ENCODE measurements at regions not wholly inside any gene's neighbourhood (a gene's known extent, or its start where the extent isn't known, plus 50 kb on each side); places are given as distances from the start of the nearest gene placed in this dataset.
A peak's percentile ranks its signal among the peaks of the same experiment; 100 is the strongest.

DNA sequence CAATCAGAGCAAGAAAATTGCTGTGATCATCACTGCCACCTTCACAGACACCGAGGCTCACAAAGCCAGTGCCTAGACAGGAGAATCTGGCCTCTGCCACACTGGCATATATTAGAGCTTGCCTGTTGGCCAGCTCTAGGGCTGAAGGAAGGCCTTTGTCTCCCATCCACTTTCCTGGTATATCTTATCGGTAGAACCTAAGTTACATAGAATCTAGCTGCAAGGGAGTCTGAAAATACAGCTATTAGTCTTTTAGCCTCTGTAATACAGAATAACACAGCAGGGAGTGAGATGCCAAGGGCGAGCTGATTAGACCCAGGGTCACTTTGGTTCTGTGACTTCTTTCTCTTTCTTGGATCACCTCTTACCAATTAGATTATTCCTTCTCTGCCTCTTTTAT, 154.9 kb upstream of the KL start:
- DNase-seq (ENCODE audit: low spot score): no peak

DNA sequence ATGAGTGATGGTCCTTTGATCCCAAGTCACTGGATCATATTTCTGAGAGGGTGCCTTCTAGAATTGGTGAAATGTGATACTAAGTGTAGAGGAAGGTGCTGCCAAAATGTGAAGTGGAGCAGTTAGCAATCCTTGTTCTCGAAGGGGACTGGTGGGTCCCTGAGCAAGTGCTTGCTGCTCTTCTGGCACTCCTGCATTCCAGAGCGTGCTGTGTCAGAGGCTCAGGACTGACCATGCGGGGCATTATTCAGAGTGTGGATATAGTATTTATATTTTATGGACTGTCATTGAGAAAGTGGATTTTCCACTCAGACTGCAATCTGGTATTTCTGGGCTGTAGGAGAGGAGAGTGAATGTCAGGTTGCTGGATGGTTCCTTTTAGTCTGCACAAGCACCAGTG, 152.6 kb upstream of the KL start:
- no peak for DNase-seq (ENCODE audit: low spot score)

DNA sequence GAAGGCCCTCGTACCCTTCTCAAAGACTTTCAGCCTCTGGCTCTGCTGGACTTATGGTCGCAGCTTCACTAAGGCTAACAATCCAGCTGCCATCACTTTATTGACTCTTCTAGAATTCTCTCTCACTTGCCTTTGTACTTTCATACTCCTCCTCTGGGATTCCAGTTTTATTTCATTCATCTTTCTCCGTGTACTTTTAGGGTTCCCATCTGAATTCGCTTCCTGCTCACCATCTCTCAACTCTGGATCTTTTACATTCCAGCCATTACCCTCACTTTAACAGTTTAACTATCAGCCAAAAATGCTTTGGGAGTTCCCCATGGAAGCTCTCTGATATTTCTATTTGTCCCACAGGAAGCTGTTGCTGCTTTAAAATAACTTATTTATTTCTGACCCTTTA, 149.3 kb upstream of the KL start:
- no peak for DNase-seq (ENCODE audit: low spot score)

DNA sequence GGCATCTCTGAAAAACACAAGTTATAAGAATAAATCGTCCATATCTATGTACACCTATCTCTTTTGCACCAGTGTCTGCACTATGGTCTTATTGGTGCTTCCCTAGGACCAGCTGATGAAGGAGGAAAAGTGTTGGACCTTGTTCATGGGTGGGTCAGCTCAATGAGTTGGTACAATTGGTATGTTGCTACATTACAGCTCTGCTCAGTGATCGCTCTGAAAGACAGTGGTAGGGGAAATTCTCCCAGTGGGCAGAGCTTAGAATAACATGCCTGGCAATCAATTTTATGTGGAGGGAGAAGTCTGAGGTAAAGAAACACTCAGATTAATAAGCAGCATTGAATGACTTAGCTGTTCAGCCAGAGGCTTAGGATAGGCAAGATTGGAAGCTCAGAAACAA, 138.7 kb upstream of the KL start:
- no peak for DNase-seq (ENCODE audit: low spot score)

DNA sequence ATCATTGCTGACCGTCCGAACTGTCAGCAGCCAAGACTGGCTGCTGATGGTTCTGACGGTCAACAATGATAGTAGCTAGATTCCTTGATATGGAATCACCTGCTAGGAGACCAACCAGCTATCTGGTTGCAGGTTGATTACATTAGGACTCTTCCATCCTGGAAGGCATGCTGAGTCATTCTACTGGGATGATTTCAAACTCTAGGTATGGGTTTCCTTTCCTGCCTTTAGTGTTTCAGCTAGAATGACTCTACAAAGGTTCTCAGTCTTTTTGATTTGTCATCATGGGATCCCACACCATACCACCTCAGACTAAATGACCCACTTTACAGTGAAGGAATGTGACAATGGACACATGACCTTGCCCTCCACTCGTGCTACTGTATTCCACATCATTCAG, 138.1 kb upstream of the KL start:
- no peak for DNase-seq (ENCODE audit: low spot score)

- no peak for DNase-seq (ENCODE audit: low spot score)
Measured at GRCh38 chr13:32880636-32881035, 135.6 kb upstream of the KL start.

DNA sequence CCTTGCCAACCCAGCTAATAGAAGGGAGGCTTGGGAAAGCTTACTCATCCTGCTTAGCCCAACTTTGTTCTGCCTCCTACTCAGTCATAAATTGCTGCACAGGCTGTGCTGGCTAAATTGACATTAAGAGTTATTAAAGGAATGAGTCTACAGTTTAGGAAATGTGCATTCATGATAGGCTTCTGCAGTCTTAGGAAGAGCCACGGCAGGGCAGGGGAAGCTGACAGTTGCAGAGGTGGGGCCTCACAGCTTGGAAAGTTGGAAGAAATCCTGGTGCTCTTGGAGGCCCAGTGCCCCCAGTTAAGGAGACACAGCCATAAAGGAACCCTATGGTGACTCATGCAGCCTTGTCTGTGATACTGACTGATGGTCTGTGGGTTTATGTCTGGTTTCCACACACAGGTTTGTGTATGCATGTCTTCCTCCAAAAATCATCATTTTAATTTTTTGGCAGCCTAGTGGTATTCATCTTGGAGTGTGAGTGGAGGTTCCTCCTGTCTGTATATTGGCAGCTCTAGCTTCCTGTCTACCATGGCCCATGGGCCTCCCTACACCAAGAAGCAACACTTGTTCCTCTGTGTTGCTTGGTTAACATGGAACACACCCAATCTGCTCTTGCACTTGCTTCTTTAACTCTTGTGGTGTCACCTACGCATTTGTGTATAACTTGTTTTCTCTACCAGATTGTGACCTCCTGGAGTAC, 135.0 kb upstream of the KL start:
- DNase-seq (ENCODE audit: low spot score): no peak

- DNase-seq (ENCODE audit: low spot score): no peak
Measured at GRCh38 chr13:32881777-32882145, 134.5 kb upstream of the KL start.

- no peak for DNase-seq (ENCODE audit: low spot score)
Measured at GRCh38 chr13:32882691-32883090, 133.5 kb upstream of the KL start.

GRCh38 chr13:32883474-32883873, 132.7 kb upstream of the KL start:
- no peak for DNase-seq (ENCODE audit: low spot score)

- DNase-seq (ENCODE audit: low spot score): no peak
Measured at GRCh38 chr13:32887617-32888016, 128.6 kb upstream of the KL start.

DNA sequence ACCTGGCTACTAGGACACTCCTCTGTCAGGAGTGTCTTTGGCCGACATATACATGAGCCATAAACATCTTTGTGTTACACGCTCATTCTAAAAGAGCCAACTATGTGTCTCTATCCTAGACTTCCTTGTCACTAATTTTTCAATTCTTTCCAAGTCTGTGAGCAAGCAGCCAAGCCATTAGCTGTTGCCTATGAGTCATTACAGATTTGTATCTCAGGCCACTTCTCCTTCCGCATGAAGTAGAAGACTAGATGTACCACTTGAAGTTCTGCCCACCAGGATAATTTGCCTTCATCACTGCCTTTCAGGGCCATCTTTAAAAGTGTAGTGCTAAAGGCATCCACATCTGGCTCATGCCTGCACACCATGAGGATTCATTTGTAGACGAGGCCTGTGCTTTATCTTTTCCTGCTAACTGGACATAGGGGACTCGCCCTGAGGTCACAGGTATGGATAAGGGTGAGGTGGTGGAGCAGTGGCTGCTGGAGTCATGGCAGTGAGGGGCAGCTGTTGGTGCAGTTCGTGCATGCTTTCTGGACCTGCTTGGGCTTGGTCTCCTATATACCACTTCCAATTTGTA, 126.1 kb upstream of the KL start:
- no peak for DNase-seq (ENCODE audit: low spot score)

DNA sequence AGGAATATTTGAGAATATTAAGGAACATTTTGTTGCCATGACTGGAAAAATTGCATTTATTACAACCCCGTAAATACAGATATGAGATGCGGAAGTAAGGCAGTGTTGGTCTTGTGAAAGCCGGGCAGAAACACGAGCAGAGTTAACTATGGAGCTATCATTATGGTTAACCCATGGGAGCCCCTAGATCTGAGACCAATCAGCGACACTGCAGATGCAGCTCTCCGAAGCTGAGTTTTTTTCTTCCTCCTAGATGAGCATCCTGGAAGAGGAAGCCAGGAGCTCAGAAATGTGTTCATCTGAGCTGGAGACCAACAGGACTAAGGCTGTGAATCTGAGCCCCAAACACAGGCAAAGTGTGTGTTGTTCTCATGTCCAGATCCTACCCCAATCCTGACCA, 123.0 kb upstream of the KL start:
- no peak for DNase-seq (ENCODE audit: low spot score)

GRCh38 chr13:32894589-32895001, 121.6 kb upstream of the KL start:
- no peak for DNase-seq (ENCODE audit: low spot score)

DNA sequence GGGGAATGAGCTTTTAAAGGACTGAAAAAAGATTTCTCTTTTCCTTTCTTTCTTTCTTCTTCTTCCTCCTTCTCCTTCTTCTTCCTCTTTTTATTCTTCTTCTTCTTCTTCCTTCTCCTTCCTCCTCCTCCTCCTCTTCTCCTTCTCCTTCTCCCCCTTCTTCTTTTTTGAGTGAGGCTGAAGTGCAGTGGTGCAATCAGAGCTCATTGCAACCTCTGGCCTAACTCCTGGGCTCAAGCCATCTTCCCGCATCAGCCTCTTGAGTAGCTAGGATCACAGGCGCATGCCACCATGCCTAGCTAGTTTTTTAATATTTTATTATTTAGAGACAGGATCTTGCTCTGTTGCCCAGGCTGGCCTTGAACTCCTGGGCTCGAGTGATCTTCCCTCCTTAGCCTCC, 120.9 kb upstream of the KL start:
- no peak for DNase-seq (ENCODE audit: low spot score)

DNA sequence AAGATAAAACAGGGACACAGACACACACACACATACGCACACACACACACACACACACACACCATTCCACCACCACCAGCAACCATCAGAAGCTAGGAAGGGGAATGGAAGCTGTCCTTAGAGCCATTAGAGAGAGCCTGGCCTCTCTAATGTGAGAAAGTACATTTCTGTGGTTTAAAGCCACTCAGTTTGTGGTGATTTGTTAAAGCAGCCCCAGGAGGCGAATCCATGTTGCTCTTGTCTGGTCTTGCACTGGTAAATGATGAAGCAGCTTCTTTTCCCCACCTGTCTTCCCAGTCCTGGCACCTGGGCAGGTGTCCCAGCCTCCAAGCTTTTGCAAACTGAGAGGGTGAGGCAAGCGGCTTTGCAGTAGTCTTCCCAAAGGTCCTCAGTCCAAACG, 118.9 kb upstream of the KL start:
- no peak for DNase-seq (ENCODE audit: low spot score)

DNA sequence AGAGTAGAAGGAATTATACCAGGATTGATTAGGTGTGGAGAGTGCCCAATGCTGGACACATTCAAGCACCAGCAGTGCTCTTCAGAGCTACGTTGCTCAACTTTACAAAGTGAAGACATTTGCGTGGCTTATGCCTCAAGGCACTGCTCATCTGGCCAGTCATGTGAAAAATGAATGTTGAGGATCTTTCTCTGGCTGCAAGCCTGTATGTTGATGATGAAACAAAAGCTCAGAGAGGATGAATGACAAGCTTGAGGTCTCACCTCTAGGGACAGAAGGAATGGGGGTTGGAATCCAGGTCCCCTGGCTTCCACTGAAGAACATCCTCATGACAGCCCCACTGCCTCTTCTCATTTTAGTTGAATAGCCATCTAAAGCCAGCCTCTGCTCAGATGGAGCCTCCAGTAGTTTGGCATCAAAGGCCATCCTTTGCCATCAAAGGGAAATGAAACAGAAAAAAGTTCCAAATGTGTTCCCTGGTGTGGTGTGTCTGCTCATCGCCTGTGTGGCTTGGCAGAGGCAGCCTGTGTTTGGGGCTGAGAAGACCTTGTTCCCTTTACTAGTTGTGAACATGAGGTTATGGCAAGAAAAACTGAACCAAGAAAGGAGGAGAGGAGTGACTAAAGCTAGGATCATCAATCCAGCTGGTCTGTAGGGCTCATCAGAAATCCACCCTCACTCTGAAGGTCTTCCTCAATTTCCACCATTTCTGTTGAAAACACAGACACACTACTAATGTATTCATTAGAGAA, 114.0 kb upstream of the KL start:
- DNase-seq (ENCODE audit: low spot score): no peak

DNA sequence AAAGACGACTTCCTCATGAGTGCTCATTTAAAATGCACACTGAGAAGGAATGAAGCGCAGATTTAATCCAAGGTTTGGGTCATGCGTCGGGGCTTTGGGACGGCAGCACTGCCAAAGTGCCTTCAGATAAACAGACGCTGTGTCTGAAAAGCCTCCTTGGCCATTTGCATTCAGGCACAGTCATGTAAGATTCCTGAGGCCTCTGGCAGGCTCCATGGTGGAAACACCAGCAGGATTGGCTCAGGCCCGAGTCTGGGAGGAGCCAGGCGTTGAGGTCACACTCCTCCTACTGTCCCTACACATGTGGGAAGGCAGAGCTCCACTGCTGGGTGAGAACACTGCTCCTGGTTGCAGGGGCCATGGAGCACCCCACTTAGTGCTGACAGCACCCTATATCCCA, 113.3 kb upstream of the KL start:
- no peak for DNase-seq (ENCODE audit: low spot score)

DNA sequence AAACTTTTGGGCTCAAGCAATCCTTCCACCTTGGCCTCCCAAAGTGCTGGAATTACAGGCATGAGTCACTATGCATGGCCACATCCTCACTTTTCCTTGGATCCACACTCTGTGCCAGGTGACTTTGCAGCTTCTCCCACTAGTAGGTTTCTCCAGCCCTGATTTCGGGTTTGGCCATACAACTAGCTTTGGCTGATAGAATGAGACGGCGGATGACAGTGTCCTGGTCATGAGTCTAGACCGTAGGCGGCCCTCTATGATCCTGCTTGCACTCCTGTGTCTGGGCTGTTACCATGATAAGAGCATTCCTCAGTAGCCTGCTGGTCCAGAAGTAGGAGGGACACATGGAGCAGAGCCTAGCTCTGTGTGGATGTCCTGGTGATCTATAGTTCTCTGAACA, 112.5 kb upstream of the KL start:
- DNase-seq (ENCODE audit: low spot score): no peak

- no peak for DNase-seq (ENCODE audit: low spot score)
Measured at GRCh38 chr13:32904266-32904665, 112.0 kb upstream of the KL start.

DNA sequence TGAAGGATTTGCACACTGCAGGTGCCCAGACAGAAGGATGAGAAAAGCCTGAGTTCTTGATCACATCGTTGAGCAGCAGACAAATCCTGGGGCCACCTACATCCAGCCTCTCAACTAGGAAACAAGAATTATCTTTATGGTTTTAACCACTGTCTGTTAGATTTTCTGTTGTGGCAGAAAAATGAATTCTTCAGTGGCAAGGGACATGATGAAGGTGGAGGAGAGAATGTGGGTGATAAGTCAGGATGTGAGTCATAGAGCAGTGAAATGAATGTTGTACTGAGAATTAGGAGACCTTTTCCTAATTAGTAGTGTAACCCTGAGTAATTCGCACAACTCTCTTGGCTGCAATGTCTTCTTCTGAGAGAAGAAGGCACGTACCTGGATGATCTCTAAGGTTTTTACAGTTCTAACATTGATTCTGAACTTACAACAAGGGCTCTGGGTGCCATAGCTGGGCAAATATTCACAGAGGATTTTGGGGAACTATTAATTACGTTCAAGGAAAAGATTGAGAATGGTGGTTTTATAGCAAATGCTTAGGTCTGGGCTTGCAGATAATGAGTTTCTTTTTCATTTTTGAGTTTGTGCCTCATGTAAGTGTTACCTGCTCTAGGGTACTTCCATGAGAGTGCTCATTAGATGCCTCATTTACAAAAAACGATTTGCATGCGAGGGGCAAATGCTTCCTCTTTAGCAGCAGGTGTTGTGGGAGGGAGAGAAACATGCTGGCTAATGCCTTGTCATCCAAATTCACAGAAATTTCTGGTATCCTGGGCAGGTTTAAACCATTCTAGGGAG, 111.0 kb upstream of the KL start:
- peak; percentile 20 for DNase-seq (ENCODE audit: low spot score)

DNA sequence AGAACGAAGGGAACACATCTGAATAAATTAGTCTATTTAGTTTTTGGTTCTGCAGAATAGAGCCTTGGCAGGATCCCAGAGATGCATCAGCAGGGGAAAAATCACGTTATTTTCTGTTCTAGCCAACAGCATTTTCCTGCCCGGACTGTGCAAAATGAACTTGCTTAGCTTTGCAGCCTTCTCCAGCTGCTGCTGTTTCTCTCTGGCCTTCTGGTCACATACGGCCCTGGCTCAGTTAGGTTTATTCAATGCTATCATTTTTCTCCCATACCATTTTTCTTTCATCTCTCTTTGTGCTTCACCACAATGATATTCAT, 110.4 kb upstream of the KL start:
- no peak for DNase-seq (ENCODE audit: low spot score)

DNA sequence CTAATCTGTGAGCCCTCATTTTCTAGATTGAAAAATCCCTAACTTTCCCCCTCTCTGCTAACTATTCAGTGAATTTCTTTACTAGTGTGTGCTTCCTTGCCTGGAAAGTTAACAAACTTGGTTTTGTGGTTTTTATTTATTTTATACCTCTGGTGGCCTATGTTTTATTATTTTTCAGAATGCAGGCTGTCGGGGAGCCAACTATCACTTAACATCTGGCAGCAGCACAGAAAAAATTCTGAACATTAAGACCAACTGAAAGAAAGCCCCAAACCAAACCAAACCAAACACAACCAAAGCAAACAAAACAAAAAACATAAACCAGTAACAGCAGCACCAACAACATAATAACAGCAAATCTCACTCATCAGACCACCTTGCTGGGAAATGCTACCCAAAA, 109.0 kb upstream of the KL start:
- DNase-seq (ENCODE audit: low spot score): no peak
